GM23338 (cell line): ENCODE measurements at regions not wholly inside any gene's neighbourhood (a gene's known extent, or its start where the extent isn't known, plus 50 kb on each side); places are given as distances from the start of the nearest gene placed in this dataset.

Experiments used
- ATAC-seq: fragments of 200-7000 bp; cut with Tn5 transposase; 3 replicates; pipeline ENCODE4 v1.9.1; 2020
- DNase-seq: peaks from one replicate; pipeline ENCODE4 v3.0.0-alpha.2; 2015; ENCODE audit warnings: low spot score
- H2AFZ ChIP-seq: fragments of 200-600 bp; sonication (generic); 2 replicates; pipeline ENCODE4 v1.8.0; 2016; ENCODE audit warnings: antibody characterized with exemption, mild to moderate bottlenecking, moderate library complexity
- H3F3A ChIP-seq: fragments of 200-600 bp; sonication (generic); replicated peaks from 2 replicates; pipeline ENCODE4 v1.8.0; 2017; ENCODE audit warnings: antibody characterized with exemption, mixed run types, low read depth
- H3K27ac ChIP-seq: fragments of 200-600 bp; sonication (generic); 2 replicates; pipeline ENCODE4 v1.6.1; 2016; ENCODE audit warnings: low read depth
- H3K27me3 ChIP-seq: fragments of 200-600 bp; sonication (generic); 2 replicates; pipeline ENCODE4 v1.8.0; 2016; ENCODE audit warnings: mild to moderate bottlenecking, mixed run types, moderate library complexity; ENCODE audit not compliant: insufficient read depth
- H3K36me3 ChIP-seq: fragments of 200-600 bp; sonication (generic); 2 replicates; pipeline ENCODE4 v1.8.0; 2016; ENCODE audit warnings: mild to moderate bottlenecking; ENCODE audit not compliant: insufficient read depth
- H3K4me1 ChIP-seq: fragments of 200-600 bp; sonication (generic); 2 replicates; pipeline ENCODE4 v1.8.0; 2016; ENCODE audit warnings: mild to moderate bottlenecking, moderate library complexity; ENCODE audit not compliant: insufficient read depth
- H3K4me2 ChIP-seq: fragments of 200-600 bp; sonication (generic); 2 replicates; pipeline ENCODE4 v1.7.1; 2017; ENCODE audit warnings: mixed run types
- H3K4me3 ChIP-seq: fragments of 200-600 bp; sonication (generic); 2 replicates; pipeline ENCODE4 v1.6.1; 2016; ENCODE audit warnings: mixed run types
- H3K79me2 ChIP-seq: fragments of 200-600 bp; sonication (generic); replicated peaks from 2 replicates; pipeline ENCODE4 v1.8.0; 2017; ENCODE audit warnings: mild to moderate bottlenecking; ENCODE audit not compliant: insufficient read depth
- H3K9me2 ChIP-seq: fragments of 200-600 bp; sonication (generic); 2 replicates; pipeline ENCODE4 v1.8.0; 2017; ENCODE audit not compliant: insufficient read depth
- H4K20me1 ChIP-seq: fragments of 200-600 bp; sonication (generic); replicated peaks from 2 replicates; pipeline ENCODE4 v1.8.0; 2017; ENCODE audit warnings: mild to moderate bottlenecking; ENCODE audit not compliant: insufficient read depth
- H3K27ac Mint-ChIP-seq: 2 replicates; pipeline ENCODE4 v1.8.0; 2020; ENCODE audit warnings: inconsistent platforms, mild to moderate bottlenecking, moderate library complexity, mixed read lengths
- H3K27me3 Mint-ChIP-seq: 3 replicates; pipeline ENCODE4 v1.8.0; 2022; ENCODE audit warnings: low read depth, mild to moderate bottlenecking, moderate library complexity, mixed read lengths, inconsistent platforms; ENCODE audit not compliant: insufficient read depth, poor library complexity
- H3K36me3 Mint-ChIP-seq: 3 replicates; pipeline ENCODE4 v1.8.0; 2021; ENCODE audit warnings: low read depth, mild to moderate bottlenecking, inconsistent platforms, moderate library complexity, mixed read lengths
- H3K4me1 Mint-ChIP-seq: 3 replicates; pipeline ENCODE4 v1.8.0; 2020; ENCODE audit warnings: mild to moderate bottlenecking, inconsistent platforms, mixed read lengths
- H3K4me3 Mint-ChIP-seq: 3 replicates; pipeline ENCODE4 v1.8.0; 2021; ENCODE audit warnings: moderate library complexity, mild to moderate bottlenecking, inconsistent platforms, mixed read lengths
- H3K9me3 Mint-ChIP-seq: 3 replicates; pipeline ENCODE4 v1.8.0; 2020; ENCODE audit warnings: moderate library complexity, mild to moderate bottlenecking, inconsistent platforms, mixed read lengths
- CREB1 ChIP-seq: fragments of 250-450 bp; sonication (Bioruptor Pico); IDR thresholded peaks from 2 replicates; pipeline ENCODE4 v1.5.0; 2020; ENCODE audit warnings: low read depth, mild to moderate bottlenecking, moderate library complexity
- ETS1 ChIP-seq: IDR thresholded peaks from 2 replicates; pipeline ENCODE4 v1.6.1; 2016; ENCODE audit warnings: antibody characterized with exemption
- EZH2phosphoT487 ChIP-seq: fragments of 200-600 bp; sonication (generic); IDR thresholded peaks from one replicate; pipeline ENCODE4 v1.8.1; 2018; ENCODE audit warnings: antibody characterized with exemption; ENCODE audit not compliant: unreplicated experiment
- POLR2AphosphoS5 ChIP-seq: IDR thresholded peaks from 2 replicates; pipeline ENCODE4 v1.6.1; 2016; ENCODE audit warnings: antibody characterized with exemption, low read depth
- REST ChIP-seq: IDR thresholded peaks from one replicate; pipeline ENCODE4 v1.6.1; 2018; ENCODE audit warnings: antibody characterized with exemption; ENCODE audit not compliant: unreplicated experiment
- STAT1 ChIP-seq: IDR thresholded peaks from one replicate; pipeline ENCODE4 v1.6.1; 2016; ENCODE audit warnings: antibody characterized with exemption; ENCODE audit not compliant: unreplicated experiment
- ZNF114 ChIP-seq: fragments of 250-450 bp; sonication (Bioruptor Pico); IDR thresholded peaks from 2 replicates; pipeline ENCODE4 v1.5.0; 2020; ENCODE audit warnings: mild to moderate bottlenecking, moderate library complexity
- ZNF462 ChIP-seq: fragments of 250-450 bp; sonication (Bioruptor Pico); IDR thresholded peaks from 2 replicates; pipeline ENCODE4 v1.5.0; 2020; ENCODE audit warnings: mild to moderate bottlenecking, moderate library complexity

- H3K36me3 Mint-ChIP-seq, result no peaks in the 10 kb centered on the region
- DNase-seq, result no peak
- no peak for ATAC-seq
- Histone ChIP-seq H3K4me3 (no peak overlapping the region), H3F3A (no peaks in the 10 kb centered on the region), H3K27me3 (no peaks in the 10 kb centered on the region), H3K36me3 (no peaks in the 10 kb centered on the region), H3K79me2 (no peaks in the 10 kb centered on the region), H2AFZ (no peak overlapping the region), H3K4me1 (peaks cover 5% of the 10 kb centered on the region; the same call in 1 of the 2 replicates), H3K9me2 (no peaks in the 10 kb centered on the region), H3K4me2 (no peak overlapping the region), H3K27ac (no peak overlapping the region), H4K20me1 (no peaks in the 10 kb centered on the region)
- no peaks in the 10 kb centered on the region for H3K27me3 Mint-ChIP-seq
- no peak overlapping the region for H3K27ac Mint-ChIP-seq
- TF ChIP-seq ZNF462 (CRISPR knock-in tag) (no peak), CREB1 (no peak), ETS1 (no peak), REST (no peak), STAT1 (no peak), POLR2AphosphoS5 (no peak), ZNF114 (CRISPR knock-in tag) (no peak), EZH2phosphoT487 (no peak)
- no peaks in the 10 kb centered on the region for H3K9me3 Mint-ChIP-seq
- no peaks in the 10 kb centered on the region for H3K4me1 Mint-ChIP-seq
- H3K4me3 Mint-ChIP-seq, result no peak overlapping the region
Measured at GRCh38 chr12:78739653-78740052, 124.9 kb upstream of the SYT1 start.
